B cell (primary cell): ENCODE measurements at regions not wholly inside any gene's neighbourhood (a gene's known extent, or its start where the extent isn't known, plus 50 kb on each side); places are given as distances from the start of the nearest gene placed in this dataset.

Experiments used
- ATAC-seq: fragments of 200-7000 bp; cut with Tn5 transposase; one replicate; pipeline ENCODE4 v1.10.0; 2021; ENCODE audit warnings: low read depth, mild to moderate bottlenecking, moderate number of reproducible peaks, moderate library complexity
- CTCF ChIA-PET: fragments of 350-600 bp; sonication (Branson Sonifier 250); formaldehyde crosslinking; loops from one replicate; lab custom pipeline; 2021; ENCODE audit warnings: antibody characterized with exemption, inconsistent platforms; lab: Charles Lee
- POLR2A ChIA-PET: fragments of 350-600 bp; sonication (Branson Sonifier 250); formaldehyde crosslinking; loops from one replicate; lab custom pipeline; 2021; ENCODE audit warnings: antibody characterized with exemption; lab: Charles Lee
- DNase-seq: peaks from one replicate; pipeline ENCODE4 v3.0.0; 2013
- H2AFZ ChIP-seq: 2 replicates; pipeline ENCODE4 v1.6.1; 2012; ENCODE audit warnings: mild to moderate bottlenecking, low read depth, low read length; ENCODE audit not compliant: insufficient read depth, poor library complexity, severe bottlenecking
- H3K27ac ChIP-seq, 2 donors: 1 replicate in 1 of 2; 2 replicates in 1 of 2; pipeline ENCODE4 v1.5.1; 2012 to 2013; ENCODE audit warnings: low read length in 2 of 2, mild to moderate bottlenecking in 2 of 2, moderate library complexity in 1 of 2
- H3K27me3 ChIP-seq, 4 experiments: fragments of 200-600 bp in 1 of 4; sonication (generic) in 1 of 4; replicated peaks in 1 of 4; 1 replicate in 2 of 4; 2 replicates in 2 of 4; pipeline versions ENCODE4 v1.6.1 to v1.7.0; 2013 to 2016; ENCODE audit warnings: low read length in 3 of 4, mild to moderate bottlenecking in 2 of 4, mixed read lengths in 1 of 4, moderate library complexity in 1 of 4; ENCODE audit not compliant: insufficient read depth in 4 of 4, control insufficient read depth in 3 of 4; ENCODE audit errors: control extremely low read depth in 1 of 4
- H3K36me3 ChIP-seq, 2 experiments: replicated peaks in 1 of 2; 1 replicate in 1 of 2; 2 replicates in 1 of 2; pipeline versions ENCODE4 v1.6.1 to v1.7.1; 2013; ENCODE audit warnings: low read length in 1 of 2; ENCODE audit not compliant: insufficient read depth in 2 of 2, control insufficient read depth in 1 of 2; ENCODE audit errors: control extremely low read depth in 1 of 2, extremely low read depth in 1 of 2
- H3K4me1 ChIP-seq, 2 donors: fragments of 200-600 bp in 1 of 2; sonication (generic) in 1 of 2; 1 replicate in 1 of 2; 2 replicates in 1 of 2; pipeline versions ENCODE4 v1.5.1 to v1.6.1; 2013 to 2017; ENCODE audit warnings: low read length in 2 of 2; ENCODE audit not compliant: control insufficient read depth in 2 of 2, insufficient read depth in 2 of 2
- H3K4me2 ChIP-seq: replicated peaks from 2 replicates; pipeline ENCODE3; 2012; ENCODE audit warnings: mild to moderate bottlenecking, low read depth, low read length; ENCODE audit not compliant: poor library complexity, severe bottlenecking
- H3K4me3 ChIP-seq, 5 experiments: fragments of 200-600 bp in 1 of 5; sonication (generic) in 1 of 5; 1 replicate in 3 of 5; 2 replicates in 2 of 5; pipeline versions ENCODE4 v1.5.1 to v1.7.0; 2011 to 2016; ENCODE audit warnings: low read length in 4 of 5, mild to moderate bottlenecking in 4 of 5, low read depth in 2 of 5, control low read depth in 1 of 5, moderate library complexity in 1 of 5; ENCODE audit not compliant: insufficient read depth in 1 of 5; ENCODE audit errors: control extremely low read depth in 1 of 5, extremely low read depth in 1 of 5
- H3K79me2 ChIP-seq: fragments of 200-600 bp; sonication (generic); one replicate; pipeline ENCODE4 v1.6.0; 2016; ENCODE audit warnings: low read length; ENCODE audit not compliant: control insufficient read depth, insufficient read depth
- H3K9ac ChIP-seq: fragments of 200-600 bp; sonication (generic); 2 replicates; pipeline ENCODE4 v1.6.1; 2017; ENCODE audit warnings: mild to moderate bottlenecking, low read length, moderate library complexity
- H3K9me3 ChIP-seq, 3 donors: one replicate each; pipeline versions ENCODE4 v1.6.1 to v1.7.1; 2013; ENCODE audit warnings: low read length in 2 of 3; ENCODE audit not compliant: control insufficient read depth in 2 of 3, insufficient read depth in 1 of 3; ENCODE audit errors: control extremely low read depth in 1 of 3
- H4K20me1 ChIP-seq: 2 replicates; pipeline ENCODE4 v1.6.0; 2012; ENCODE audit warnings: mild to moderate bottlenecking, low read length; ENCODE audit not compliant: insufficient read depth, control insufficient read depth, poor library complexity, severe bottlenecking
- H3K27ac Mint-ChIP-seq: one replicate; pipeline ENCODE4 v1.8.0; 2021; ENCODE audit warnings: mixed read lengths
- H3K27me3 Mint-ChIP-seq: one replicate; pipeline ENCODE4 v1.8.0; 2021; ENCODE audit warnings: mixed read lengths
- H3K4me1 Mint-ChIP-seq: one replicate; pipeline ENCODE4 v1.8.0; 2021; ENCODE audit warnings: mixed read lengths
- H3K4me3 Mint-ChIP-seq: one replicate; pipeline ENCODE4 v1.8.0; 2021; ENCODE audit warnings: mixed read lengths
- H3K9me3 Mint-ChIP-seq: one replicate; pipeline ENCODE4 v1.8.0; 2022; ENCODE audit warnings: mixed read lengths; ENCODE audit not compliant: insufficient read depth
- CTCF ChIP-seq: fragments of 200-600 bp; IDR thresholded peaks from one replicate; pipeline ENCODE4 v1.8.0; 2022; ENCODE audit warnings: antibody characterized with exemption, mild to moderate bottlenecking
- EZH2 ChIP-seq: IDR thresholded peaks from 2 replicates; pipeline ENCODE4 v1.6.1; 2012; ENCODE audit warnings: borderline replicate concordance, low read depth, mild to moderate bottlenecking, moderate library complexity, low read length; ENCODE audit not compliant: insufficient read depth, poor library complexity, severe bottlenecking
- WGBS: methylation state at CpG from one replicate; pipeline ENCODE4 v1.1.5; 2013; ENCODE audit warnings: missing lambda C conversion rate; ENCODE audit not compliant: insufficient coverage; 5-methylcytosine and 5-hydroxymethylcytosine counted together
- intact Hi-C: fragments of 100-400 bp; cut with micrococcal nuclease; formaldehyde crosslinking; loops from one replicate; pipeline ENCODE4 v1.10.0; 2022

DNA sequence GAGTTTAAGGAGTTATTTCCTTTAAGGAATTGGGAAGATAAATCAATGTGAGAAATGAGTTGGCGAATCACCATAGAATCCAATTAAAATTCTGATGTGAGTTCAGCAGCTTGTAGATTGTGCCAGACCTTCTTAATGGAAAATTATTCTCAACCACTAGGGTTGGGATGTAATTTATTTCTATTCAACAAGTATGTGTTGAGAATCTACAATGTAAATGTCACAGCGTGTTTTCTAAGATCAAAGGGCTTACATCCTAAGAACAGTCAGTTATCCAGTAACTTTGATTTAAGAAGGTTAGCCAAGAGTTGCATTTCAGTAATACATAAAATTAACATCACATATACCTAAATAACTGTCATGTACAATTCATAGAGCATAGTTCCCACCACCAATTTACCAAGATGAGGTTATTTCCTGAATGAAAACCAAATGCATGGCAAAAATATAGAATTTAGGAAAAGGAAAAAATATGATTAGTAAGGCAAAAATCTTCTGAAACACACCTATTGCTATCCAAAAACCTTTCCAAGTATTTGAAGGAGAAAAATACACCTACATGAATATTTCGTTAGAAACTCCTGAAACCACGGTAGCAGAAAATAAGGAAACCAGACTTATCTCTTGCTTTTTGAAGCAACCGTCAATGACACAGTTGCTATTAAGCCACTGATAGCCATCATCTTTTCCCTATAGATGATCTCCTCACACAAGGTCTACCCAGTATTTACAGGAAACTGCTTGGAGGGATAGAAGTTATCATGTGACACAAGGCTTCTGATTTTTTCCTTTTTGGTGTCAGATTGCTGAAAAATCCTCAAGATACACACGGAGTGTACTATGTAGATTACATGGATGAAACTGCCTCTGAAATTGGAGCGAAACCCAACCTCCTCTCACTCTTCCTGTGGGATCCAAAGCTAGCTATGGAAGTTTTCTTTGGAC is 259.4 kb upstream of the POGK start:
- Histone ChIP-seq H3K9me3 (peaks cover 0 to 1% (median 0%) of the 10 kb centered on the region in 3 donors), H3K27me3 (peaks cover 0 to 3% (median 0%) of the 10 kb centered on the region in 4 experiments), H3K36me3 (no peaks in the 10 kb centered on the region), H3K4me3 (no peak overlapping the region), H4K20me1 (no peaks in the 10 kb centered on the region), H3K27ac (no peak overlapping the region), H3K4me1 (no peaks in the 10 kb centered on the region), H3K79me2 (no peaks in the 10 kb centered on the region), H3K4me2 (no peak overlapping the region), H3K9ac (no peak overlapping the region), H2AFZ (no peak overlapping the region)
- no peak for DNase-seq
- CTCF ChIA-PET: no interaction called here
- Mint-ChIP-seq H3K9me3 (no peaks in the 10 kb centered on the region), H3K27me3 (peaks cover 3% of the 10 kb centered on the region), H3K27ac (no peak overlapping the region), H3K4me3 (no peak overlapping the region), H3K4me1 (no peaks in the 10 kb centered on the region)
- POLR2A ChIA-PET: no interaction called here
- intact Hi-C loops: no loop called here
- ATAC-seq: no peak
- TF ChIP-seq CTCF (no peak), EZH2 (no peak)
- WGBS: 100% methylated on average over 2 of the region's 7 CpGs

DNA sequence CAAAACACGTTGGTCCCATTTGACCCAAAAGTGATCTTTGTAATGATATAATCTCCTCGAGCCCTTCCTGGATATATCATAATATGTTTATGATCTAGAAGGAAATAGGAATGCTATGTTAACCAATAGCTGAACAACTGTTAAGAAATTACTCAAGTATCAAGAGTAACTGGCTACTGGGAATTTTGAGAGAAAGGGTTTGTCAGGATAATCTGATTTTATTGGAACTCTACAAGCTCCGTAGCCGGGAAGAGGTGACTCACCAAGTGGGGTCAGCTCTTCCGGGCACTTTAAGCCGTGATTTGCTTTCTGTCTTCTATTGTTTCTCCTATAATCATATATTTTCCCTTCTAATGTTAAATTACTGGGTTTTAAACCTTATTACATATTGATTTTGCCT is 250.5 kb upstream of the POGK start:
- ATAC-seq: no peak
- CTCF ChIA-PET: no interaction called here

More for the DNA sequence above, 250.5 kb upstream of the POGK start:
- intact Hi-C loops: no loop called here
- no peak for TF ChIP-seq CTCF
- TF ChIP-seq EZH2: no peak
- POLR2A ChIA-PET: no interaction called here
- H3K9me3 ChIP-seq: no peaks in the 10 kb centered on the region
- H3K4me1 ChIP-seq: no peaks in the 10 kb centered on the region
- Mint-ChIP-seq H3K27ac (no peak overlapping the region), H3K9me3 (no peaks in the 10 kb centered on the region), H3K4me3 (no peak overlapping the region), H3K27me3 (peaks cover 8% of the 10 kb centered on the region), H3K4me1 (no peaks in the 10 kb centered on the region)
- no peak overlapping the region for H3K4me3 ChIP-seq
- H3K36me3 ChIP-seq: no peaks in the 10 kb centered on the region
- no peak overlapping the region for H3K4me2 ChIP-seq
- no peak overlapping the region for H2AFZ ChIP-seq
- H4K20me1 ChIP-seq: no peaks in the 10 kb centered on the region
- H3K27ac ChIP-seq: no peak overlapping the region
- no peak for DNase-seq
- H3K27me3 ChIP-seq: no peaks in the 10 kb centered on the region
- H3K9ac ChIP-seq: no peak overlapping the region
- no CpG with 5 or more reads among the region's 6 CpGs for WGBS
- H3K79me2 ChIP-seq: no peaks in the 10 kb centered on the region
